GM19395 (cell line): ENCODE measurements at regions not wholly inside any gene's neighbourhood (a gene's known extent, or its start where the extent isn't known, plus 50 kb on each side); places are given as distances from the start of the nearest gene placed in this dataset.
"Not testable (repeated sequence)": the region's sequence is repeated elsewhere in the genome, so short reads cannot be mapped to it uniquely, and the experiment has no call there.

Experiments used
- ATAC-seq: cut with Tn5 transposase; IDR thresholded peaks from one replicate; pipeline ENCODE4 v1.9.1; 2021; ENCODE audit warnings: mild to moderate bottlenecking, moderate library complexity; ENCODE audit not compliant: unreplicated experiment

GRCh38 chr5:128782446-128782845 lies 182.8 kb upstream of the SLC27A6 start:
- no peak for ATAC-seq

- no peak for ATAC-seq
These were observed 180.6 kb upstream of the SLC27A6 start for GRCh38 chr5:128784726-128785125.

GRCh38 chr5:128791312-128791711 lies 174.0 kb upstream of the SLC27A6 start:
- ATAC-seq = no peak

GRCh38 chr5:128796506-128796905 lies 168.8 kb upstream of the SLC27A6 start:
- ATAC-seq = no peak

GRCh38 chr5:128798871-128799270 lies 166.4 kb upstream of the SLC27A6 start:
- no peak for ATAC-seq

- no peak for ATAC-seq
These were observed 165.3 kb upstream of the SLC27A6 start for GRCh38 chr5:128799945-128800344.

GRCh38 chr5:128800377-128800776 lies 164.9 kb upstream of the SLC27A6 start:
- ATAC-seq = no peak

GRCh38 chr5:128813317-128814070 lies 151.8 kb upstream of the SLC27A6 start:
- ATAC-seq = no peak

- no peak for ATAC-seq
These were observed 150.1 kb upstream of the SLC27A6 start for GRCh38 chr5:128815201-128815600.

GRCh38 chr5:128825826-128826225 lies 139.5 kb upstream of the SLC27A6 start:
- no peak for ATAC-seq

GRCh38 chr5:128826275-128826674 lies 139.0 kb upstream of the SLC27A6 start:
- no peak for ATAC-seq

- no peak for ATAC-seq
These were observed 128.7 kb upstream of the SLC27A6 start for GRCh38 chr5:128836571-128836970.

GRCh38 chr5:128838623-128839022 lies 126.7 kb upstream of the SLC27A6 start:
- no peak for ATAC-seq

- no peak for ATAC-seq
These were observed 123.0 kb upstream of the SLC27A6 start for GRCh38 chr5:128842241-128842640.

GRCh38 chr5:128844354-128844923 lies 120.8 kb upstream of the SLC27A6 start:
- ATAC-seq = no peak

- ATAC-seq = no peak
These were observed 115.2 kb upstream of the SLC27A6 start for GRCh38 chr5:128850049-128850448.

GRCh38 chr5:128854931-128855330 lies 110.4 kb upstream of the SLC27A6 start:
- ATAC-seq = no peak

- ATAC-seq = no peak
These were observed 108.1 kb upstream of the SLC27A6 start for GRCh38 chr5:128857076-128857677.

GRCh38 chr5:128858995-128859394 lies 106.3 kb upstream of the SLC27A6 start:
- ATAC-seq = no peak

- ATAC-seq = not testable (repeated sequence)
These were observed 104.1 kb upstream of the SLC27A6 start for GRCh38 chr5:128861155-128861554.

- no peak for ATAC-seq
These were observed 95.3 kb upstream of the SLC27A6 start for GRCh38 chr5:128869970-128870369.

- no peak for ATAC-seq
These were observed 94.9 kb upstream of the SLC27A6 start for GRCh38 chr5:128870373-128870772.
